NB4 (cell line): ENCODE measurements at regions not wholly inside any gene's neighbourhood (a gene's known extent, or its start where the extent isn't known, plus 50 kb on each side); places are given as distances from the start of the nearest gene placed in this dataset.

Source experiments
- CTCF ChIP-seq: IDR thresholded peaks from one replicate; pipeline ENCODE4 v1.5.1; 2012; ENCODE audit warnings: low read depth, low read length
- MYC ChIP-seq: IDR thresholded peaks from 2 replicates; pipeline ENCODE4 v1.6.1; 2011; ENCODE audit warnings: low read depth, low read length

GRCh38 chr1:233465745-233466343, 138.3 kb downstream of the MAP3K21 start:
- TF ChIP-seq CTCF (no peak), MYC (no peak)
